ENCODE measurements at regions not wholly inside any gene's neighbourhood (a gene's known extent, or its start where the extent isn't known, plus 50 kb on each side); places are given as distances from the start of the nearest gene placed in this dataset.

DNA sequence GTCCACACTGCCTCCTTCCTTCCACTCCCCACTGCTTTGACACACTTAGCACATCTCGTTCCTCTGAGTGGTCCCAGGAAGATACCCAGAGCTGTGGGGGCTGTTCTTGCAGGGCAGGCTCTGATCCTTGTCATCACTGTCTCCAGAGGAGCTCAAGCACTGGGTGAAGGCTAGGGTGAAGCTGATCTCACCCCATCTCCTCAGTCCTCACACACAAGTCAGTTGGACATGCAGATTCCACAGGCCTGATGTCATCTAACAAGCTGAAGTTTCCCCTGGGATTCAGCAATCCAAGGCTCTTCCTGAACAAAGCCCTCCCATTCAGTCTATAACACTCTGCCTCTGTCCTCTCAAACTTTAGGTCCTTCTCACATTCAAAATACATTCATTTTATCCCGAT lies 90.6 kb upstream of the RAB6C start:
- TF ChIP-seq, protein P1, sequence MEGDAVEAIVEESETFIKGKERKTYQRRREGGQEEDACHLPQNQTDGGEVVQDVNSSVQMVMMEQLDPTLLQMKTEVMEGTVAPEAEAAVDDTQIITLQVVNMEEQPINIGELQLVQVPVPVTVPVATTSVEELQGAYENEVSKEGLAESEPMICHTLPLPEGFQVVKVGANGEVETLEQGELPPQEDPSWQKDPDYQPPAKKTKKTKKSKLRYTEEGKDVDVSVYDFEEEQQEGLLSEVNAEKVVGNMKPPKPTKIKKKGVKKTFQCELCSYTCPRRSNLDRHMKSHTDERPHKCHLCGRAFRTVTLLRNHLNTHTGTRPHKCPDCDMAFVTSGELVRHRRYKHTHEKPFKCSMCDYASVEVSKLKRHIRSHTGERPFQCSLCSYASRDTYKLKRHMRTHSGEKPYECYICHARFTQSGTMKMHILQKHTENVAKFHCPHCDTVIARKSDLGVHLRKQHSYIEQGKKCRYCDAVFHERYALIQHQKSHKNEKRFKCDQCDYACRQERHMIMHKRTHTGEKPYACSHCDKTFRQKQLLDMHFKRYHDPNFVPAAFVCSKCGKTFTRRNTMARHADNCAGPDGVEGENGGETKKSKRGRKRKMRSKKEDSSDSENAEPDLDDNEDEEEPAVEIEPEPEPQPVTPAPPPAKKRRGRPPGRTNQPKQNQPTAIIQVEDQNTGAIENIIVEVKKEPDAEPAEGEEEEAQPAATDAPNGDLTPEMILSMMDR (IDR thresholded peaks at IDR 0.05; ENCODE audit: low read depth, low read length, poor library complexity, severe bottlenecking) = no peak
- TF ChIP-seq EZH2phosphoT487 (IDR thresholded peaks at IDR 0.05; ENCODE audit: borderline replicate concordance, low read length) = no peak

All from DOHH2 (cell line).